Cardiac septum (tissue), 1 donor: ENCODE measurements at regions not wholly inside any gene's neighbourhood (a gene's known extent, or its start where the extent isn't known, plus 50 kb on each side); places are given as distances from the start of the nearest gene placed in this dataset.

Experiments
- DNase-seq: peaks from one replicate; pipeline ENCODE4 v3.0.0-alpha.2; 2020; ENCODE audit warnings: low spot score
- intact Hi-C: fragments of 100-400 bp; cut with DNase I; formaldehyde crosslinking; loops from one replicate; pipeline ENCODE4 v1.14.0; 2022
- donor health status: DM: no; HTN: no; CAD: no.

DNA sequence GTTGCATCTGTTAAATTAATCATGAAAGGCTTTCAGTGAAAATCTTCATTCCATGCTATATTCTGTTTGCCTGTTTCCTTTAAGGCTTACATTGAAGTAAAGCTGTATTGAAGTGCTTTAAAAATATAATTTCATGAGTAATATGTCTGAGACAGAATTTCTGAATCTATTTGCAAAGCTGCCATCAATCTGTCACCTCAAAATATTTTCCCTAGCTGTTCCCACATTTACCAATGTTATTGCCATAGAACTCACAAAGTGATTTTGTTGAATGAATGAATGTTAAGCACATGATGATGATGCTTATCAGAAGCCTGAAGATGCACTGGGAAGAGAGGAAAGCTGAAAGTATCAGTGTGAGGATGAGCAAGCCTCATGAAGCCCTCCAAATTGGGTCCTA is 115.8 kb downstream of the NHLRC3 start:
- intact Hi-C loops, result no loop called here
- DNase-seq, result no peak

DNA sequence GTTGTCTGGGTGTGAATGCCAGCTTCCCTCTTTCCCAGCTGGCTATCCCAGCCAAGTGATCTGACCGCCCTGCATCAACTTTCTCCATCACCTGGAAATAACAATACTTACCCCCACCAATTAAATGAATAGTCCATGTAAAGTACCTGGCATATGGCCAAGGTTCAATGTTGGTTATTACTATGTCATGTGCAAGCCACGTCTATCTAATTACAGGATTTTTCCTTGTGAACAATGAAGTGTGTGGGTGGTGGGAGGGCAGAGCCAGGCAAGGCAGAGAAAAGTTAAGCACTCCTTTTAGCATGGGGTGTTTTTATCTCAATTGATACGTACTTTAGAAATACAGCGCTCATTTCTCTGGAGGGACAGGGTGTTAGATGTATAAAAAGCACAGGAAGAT is 121.1 kb downstream of the NHLRC3 start:
- intact Hi-C loops, result no loop called here
- DNase-seq, result no peak

DNA sequence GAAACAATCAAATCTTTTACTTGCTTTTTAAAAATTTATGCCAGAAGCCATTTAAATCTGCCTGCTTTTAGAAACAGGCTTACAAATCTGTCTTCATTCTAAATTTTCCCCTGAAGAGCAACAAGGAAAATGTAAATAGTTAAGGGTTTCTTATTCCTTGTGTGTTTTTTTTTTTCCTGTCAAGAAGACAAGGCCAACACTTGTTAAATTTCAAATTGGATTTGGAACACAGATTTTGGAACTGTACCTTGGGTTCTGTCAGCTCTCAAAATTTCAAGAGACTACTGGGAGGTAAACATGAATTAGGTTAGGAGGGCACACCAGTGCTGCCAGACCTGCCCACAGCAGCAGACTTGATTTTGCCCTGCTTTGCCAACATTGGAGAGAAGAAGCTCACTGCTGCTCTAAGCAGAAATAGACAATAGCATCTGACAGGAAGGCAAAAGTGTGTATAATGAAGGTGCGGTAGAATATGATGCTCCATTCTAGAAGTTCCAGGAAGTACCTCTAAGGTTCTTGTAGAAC is 121.7 kb downstream of the NHLRC3 start:
- DNase-seq, result no peak
- intact Hi-C loops, result no loop called here

DNA sequence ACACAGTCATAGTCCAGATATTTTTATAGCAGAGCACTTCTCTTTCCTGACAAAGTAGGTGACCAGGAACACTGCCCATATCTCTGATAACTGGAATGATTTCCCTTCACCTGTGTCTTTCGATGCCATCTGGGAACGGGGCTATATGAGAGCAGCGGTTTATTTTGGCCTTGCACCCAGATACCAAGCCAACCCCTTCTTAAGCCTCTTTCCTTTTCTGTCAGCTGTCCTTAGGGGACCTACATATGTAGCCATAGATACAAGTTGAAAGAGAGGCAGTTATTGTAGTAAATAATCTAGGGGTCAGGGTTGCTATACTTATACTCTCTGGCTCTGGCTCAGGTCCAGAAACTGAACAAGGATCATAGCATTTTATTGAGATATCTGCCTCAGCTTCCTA is 128.8 kb downstream of the NHLRC3 start:
- no peak for DNase-seq
- intact Hi-C loops, result no loop called here

DNA sequence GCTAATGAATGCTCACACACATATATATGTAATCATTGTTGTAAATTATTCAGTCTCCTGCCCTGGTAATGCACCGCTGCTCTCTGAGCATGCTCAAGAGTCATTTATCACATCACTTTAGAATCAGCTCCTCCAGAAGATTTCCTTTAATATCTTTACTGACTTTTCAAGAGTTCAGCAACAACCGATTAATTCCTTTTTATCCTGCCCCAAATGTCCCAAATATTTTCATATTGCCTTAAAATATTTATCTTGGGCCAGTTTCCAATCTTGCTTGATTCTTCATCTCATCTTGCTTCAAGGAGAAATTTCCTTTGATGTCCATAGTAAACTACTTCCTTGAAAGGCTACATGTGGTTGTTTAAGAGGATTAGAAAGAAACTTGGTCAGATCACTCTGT is 132.5 kb downstream of the NHLRC3 start:
- intact Hi-C loops, result no loop called here
- DNase-seq, result no peak

DNA sequence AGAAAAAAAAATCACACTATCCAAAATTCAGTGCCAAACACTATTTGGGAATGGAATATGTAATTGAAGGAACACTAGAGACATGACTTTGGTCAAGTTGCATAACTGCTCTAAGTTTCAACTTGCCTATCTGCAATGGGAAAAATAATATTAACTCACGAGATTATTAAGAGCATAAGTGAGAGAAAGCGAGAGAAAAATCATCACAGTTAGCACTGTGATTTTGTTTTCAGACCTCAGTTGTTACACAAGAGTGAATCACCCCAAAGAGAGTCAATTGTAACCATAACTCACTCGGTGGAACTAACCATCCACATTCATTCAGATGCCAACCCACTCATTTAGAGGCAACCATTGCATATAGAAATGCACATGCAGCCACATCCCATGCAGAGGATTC is 147.1 kb downstream of the NHLRC3 start:
- DNase-seq, result no peak
- intact Hi-C loops, result no loop called here

DNA sequence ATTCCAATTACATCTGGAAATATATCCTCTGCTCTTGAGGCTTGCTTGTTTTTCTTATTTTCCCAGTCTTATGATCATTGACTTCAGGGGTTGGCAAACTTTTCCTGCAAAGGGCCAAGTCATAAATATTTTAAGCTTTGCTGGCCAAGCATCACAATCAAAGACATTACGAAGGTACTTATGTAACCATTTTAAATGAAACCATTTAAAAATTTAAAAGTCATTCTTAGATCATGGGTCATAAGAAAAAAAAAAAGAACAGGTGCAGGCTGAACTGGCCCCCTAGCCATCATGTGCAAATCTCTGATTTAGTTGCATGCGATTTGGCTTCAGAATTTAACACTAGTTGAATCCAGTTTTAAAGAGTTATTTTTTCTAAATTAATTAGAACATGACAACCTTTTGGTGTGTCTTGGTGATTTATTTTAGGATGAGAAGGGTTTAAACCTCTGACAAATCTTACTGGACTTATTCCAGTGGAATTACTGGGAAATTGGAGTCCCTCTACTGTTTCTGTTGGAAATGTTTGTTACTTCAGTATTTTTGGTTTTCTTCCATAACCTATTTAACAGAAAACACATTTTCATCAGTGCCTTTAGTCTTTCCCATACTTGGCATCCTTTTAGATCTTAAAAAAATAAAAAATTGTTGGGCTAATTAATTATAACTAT is 148.1 kb downstream of the NHLRC3 start:
- intact Hi-C loops, result no loop called here
- no peak for DNase-seq

DNA sequence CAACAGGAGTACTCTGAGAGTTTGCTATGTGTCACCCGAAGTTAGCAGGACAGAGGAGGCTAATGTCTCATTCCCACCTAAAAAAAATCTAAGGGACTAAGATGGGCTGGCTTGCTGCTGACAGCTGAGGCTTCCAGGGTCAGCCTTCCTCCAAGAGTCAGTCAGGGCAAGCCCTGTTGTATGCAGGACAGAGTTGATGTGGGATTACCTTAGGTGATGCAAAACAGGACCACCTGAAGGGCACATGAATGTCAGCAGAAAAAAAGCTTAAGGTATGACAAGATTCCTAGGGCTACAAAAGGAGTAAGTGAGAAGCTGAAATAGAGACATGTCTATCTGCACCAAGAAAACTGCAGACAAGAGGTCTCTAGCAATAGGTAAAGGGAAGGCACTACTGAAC is 151.5 kb downstream of the NHLRC3 start:
- DNase-seq, result no peak
- intact Hi-C loops, result no loop called here

DNA sequence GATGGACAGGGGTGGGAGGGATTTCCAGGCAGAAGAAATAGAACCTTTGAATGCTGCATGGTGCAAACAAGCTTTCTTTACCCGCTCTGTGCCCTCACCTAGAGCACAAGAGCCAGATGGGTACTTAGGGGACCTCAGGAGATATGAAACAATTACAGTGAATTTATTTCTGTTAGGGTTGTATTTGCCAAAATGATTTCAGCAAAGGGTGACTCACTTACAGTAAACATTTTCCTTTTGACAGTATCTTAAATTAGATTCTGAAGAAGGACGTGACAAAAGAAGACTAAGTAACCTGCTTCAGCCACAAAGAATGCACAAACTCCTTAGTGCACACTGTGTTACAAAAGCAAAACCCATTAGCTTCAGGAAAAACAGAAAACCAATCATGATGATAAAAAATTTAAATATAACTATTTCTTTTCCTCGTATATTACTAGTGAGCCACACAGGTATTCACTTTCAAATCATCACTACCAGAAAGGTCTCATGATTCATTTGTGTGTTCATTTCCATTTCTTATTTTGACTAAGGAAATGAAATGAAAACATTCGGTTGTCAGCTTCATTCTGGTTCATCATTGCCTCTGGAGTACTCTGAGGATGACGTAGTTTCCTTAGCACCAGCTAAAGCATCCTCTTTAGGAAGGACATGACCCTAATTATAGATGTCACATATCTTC is 158.8 kb downstream of the NHLRC3 start:
- intact Hi-C loops, result loop anchor here (5.0 kb wide), 1 partner anchor 60 kb away; no protein-coding TSS in a partner anchor
- no peak for DNase-seq

DNA sequence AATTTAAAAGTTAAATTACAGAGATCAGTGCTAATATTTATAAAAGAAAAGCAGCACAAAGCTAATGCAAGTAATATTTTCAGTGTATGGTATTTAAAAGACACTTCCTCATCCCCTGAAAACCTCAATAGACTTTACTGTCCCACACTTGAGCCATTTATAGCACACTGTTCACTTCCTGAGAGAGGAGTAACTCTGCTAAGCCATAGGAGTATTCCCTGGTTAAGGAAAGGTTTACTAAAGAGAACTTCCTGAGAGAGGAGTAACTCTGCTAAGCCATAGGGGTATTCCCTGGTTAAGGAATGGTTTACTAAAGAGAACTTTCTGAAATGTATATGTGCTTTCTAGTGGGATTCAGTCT is 159.4 kb downstream of the NHLRC3 start:
- intact Hi-C loops, result loop anchor here (5.0 kb wide), 1 partner anchor 60 kb away; no protein-coding TSS in a partner anchor
- DNase-seq, result no peak

DNA sequence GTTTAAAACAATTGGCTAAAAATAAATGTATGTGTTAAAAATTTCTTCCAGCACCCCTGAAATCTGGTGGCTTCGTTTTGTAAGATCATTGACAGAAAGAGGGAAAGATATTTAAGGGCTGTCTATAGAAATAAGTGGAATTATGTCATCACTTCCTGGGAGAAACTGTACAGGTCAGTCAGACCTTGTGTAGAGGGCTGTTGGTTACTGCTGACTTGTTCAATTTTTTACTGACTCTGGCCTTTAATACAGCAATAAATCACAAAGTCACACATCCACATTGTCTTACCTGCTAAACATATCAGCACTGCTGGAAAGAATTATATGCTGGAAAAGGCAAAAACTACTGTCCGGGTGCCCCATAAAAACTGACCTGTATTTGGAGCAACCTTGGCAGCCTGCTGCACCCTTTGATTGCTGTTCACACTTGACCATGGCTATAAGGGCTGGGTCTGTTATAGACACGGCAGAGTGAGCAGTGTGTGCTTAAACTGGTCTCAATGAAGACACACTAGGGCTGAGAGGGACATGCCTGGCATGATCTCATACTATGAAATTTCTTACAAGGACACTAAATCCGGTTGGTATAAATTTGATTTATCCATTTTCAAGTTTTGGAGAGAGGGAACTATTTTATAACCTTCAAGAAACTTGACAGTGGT is 162.1 kb downstream of the NHLRC3 start:
- no peak for DNase-seq
- intact Hi-C loops, result no loop called here

DNA sequence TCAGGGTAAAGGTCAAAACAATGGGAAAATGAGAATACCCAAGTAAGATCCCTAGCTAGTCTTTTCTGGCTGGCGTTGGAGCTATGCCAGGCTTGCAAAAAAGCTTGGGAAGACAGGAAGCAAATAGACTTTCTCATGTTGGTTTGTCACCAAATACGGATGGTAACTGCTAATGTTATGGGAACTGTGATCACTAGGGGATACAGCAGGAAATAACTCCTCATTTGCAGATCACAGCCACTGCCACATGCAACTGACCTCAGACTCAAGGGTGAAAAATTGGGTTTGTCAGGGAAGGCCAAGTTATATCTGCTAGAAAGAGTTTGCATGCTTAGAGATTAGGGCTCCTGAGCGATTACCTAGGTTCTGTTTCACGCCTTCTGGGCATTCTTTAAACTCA is 162.9 kb downstream of the NHLRC3 start:
- intact Hi-C loops, result no loop called here
- DNase-seq, result no peak

DNA sequence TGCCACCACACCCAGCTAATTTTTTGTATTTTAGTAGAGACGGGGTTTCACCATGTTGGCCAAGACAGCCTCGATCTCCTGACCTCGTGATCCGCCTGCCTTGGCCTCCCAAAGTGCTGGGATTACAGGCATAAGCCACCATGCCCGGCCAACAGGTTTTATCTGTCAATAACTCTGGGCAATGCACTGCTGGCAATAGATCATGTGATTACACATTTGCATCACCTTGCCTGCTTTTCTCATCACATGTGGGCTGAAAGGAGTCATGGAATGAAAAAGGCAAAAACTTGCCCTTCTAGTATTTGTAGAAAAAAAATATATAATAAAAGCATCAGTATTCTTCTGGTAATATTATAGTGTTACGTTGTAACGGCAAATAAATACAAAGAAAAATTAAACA is 164.5 kb downstream of the NHLRC3 start:
- intact Hi-C loops, result no loop called here
- DNase-seq, result no peak

DNA sequence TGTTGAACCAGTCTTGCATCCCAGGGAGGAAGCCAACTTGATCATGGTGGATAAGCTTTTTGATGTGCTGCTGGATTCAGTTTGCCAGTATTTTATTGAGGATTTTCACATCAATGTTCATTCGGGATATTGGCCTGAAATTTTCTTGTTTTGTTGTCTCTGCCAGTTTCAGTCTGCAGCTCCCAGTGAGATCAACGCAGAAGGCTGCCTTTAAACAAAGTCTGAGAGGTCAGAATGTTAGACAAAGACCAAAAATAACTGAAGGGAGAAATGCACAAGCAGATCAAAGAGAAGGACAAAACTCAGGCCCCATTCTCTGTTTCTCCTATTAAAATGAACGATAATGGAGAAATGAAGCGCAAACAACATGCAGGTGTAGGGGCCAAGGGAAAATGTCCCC is 170.4 kb downstream of the NHLRC3 start:
- DNase-seq, result no peak
- intact Hi-C loops, result no loop called here

DNA sequence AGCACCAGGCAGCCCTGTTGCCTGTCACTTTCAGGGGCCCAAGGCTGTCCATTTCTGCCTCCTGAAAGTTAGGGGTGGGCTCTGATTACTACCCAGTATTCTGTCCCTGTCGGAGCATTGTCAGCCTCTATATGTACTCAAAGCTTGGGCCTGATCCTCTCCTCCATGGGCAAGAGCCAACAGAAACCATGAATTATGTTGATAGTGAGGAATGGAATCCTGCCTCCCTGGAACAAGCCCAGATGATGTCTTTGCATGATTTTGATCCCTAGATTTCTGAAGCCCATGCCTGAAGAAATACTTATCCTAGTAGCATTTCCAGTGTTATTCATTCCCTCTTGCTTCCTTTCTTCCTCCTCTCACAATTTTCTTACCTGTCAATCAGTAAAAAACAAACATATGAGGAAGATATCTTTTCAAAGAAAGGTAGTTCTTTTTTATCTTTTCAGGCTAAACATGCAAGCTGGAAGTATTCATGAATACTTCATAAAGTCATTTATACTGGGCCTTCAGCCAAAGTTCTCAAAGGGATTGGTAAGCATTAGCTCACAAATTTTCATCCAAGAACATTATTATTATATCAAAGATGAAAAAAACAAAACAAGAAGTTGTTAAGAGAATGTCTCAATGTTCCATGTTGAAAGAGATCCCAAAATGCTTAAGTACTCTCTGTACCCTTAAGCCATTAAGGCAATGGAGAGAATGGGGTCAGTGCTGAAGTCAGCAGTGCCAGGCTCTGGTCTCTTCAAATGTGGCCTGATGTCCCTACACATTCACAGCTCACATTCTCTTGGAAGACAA is 171.7 kb downstream of the NHLRC3 start:
- intact Hi-C loops, result no loop called here
- no peak for DNase-seq

DNA sequence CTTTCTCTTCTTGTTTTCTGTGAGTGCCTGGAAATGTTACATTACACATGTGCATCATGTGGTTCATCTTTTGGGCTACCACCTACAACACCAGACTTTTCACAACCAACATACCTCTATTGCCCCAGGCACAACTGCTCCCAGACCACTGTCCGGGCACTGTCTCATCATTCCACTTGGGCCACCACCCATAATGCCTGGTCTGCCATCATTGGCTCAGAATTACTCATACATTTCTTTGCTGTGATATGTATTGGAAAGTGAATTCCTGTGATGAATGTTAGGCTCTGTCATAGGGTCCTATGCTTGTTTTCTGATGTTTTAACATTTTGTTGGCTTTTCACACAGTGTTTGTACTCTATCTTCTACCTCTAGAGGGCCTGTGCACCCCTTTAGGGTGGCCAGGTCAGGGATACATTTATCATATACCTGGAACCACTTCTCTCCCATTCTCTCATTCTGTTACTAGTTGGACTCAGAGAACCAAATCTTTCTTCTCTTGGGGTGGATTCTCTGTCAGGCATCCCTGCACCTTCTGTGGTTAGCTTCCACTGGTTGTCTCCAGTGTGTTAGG is 172.8 kb downstream of the NHLRC3 start:
- DNase-seq, result no peak

DNA sequence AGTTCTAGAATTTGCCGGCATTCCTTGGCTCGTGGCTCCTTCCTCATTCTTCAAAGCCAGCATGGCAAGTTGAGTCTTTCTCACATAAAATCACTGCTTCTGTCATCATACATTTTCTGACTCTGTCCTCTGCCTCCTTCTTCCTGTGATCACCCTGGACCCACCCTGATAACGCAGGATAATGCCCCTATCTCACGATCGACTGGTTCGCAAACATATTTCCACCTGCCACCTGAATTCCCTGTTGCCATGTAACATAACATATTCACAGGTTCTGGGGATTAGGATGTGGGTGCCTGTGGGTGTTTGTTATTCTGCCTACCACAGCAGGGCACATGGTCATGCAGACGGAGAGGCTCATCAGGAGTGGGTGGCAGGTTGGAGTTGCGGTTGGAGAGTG is 177.7 kb downstream of the NHLRC3 start:
- intact Hi-C loops, result no loop called here
- DNase-seq, result no peak

More for the DNA sequence above, 172.8 kb downstream of the NHLRC3 start:
- intact Hi-C loops, result no loop called here

DNA sequence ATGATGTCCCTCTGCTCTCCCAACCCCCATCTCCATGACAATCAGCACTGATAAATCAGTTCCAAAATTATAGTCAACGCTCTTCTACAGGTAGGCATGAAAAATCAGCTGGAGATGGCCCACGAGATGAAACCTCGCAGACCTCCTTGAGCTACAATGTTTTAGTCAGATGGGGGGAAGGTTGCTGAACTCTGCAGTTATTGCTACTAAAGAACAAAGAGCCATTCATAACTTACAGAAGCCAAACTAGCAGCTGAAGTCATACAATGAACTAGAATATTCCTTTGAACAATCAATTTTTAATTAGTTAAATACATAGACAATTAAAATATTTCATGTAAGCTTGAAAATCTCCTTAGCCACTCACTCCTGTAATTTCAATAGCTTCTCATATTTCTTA is 179.2 kb downstream of the NHLRC3 start:
- DNase-seq, result no peak
- intact Hi-C loops, result no loop called here

DNA sequence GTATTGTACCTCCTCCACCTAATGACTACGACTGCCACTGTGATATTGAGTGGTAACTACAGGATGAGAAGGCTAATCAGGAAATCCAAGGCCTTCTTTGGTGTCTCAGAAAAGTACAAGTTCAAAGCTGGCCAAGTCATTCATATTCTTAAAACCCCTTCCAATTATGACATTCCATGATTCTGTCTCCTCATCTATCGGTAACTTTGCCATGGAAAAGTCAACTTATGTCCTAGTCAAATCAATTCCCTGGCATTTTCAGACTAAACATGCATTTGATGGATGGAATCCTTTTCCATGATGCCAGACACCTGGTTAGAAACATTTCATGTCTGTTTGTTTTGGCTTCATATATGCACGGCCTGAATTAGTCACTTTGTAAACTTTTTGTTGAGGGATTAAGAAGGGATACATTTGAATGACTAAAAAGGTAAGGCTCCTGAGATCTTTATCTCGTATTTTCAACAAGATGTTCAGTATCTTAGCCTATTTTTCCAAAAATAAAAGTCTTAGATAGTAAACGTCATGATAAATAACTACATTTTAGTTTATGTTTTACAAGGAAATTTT is 186.5 kb downstream of the NHLRC3 start:
- DNase-seq, result no peak
- intact Hi-C loops, result no loop called here
